PC-3 (cell line): ENCODE measurements at regions not wholly inside any gene's neighbourhood (a gene's known extent, or its start where the extent isn't known, plus 50 kb on each side); places are given as distances from the start of the nearest gene placed in this dataset.

ENCODE experiments used
- ATAC-seq: fragments of 200-7000 bp; cut with Tn5 transposase; 2 replicates; pipeline ENCODE4 v1.9.1; 2020; ENCODE audit warnings: mild to moderate bottlenecking, moderate library complexity
- BruUV-seq: library from RNA; stranded (reverse); fragments of 400-500 nt; replicated peaks from 2 replicates; lab custom pipeline; 2021; lab: Mats Ljungman, UMichigan
- CTCF ChIA-PET: fragments of 300-600 bp; sonication (Branson Sonifier 250); formaldehyde crosslinking; loops from one replicate; lab custom pipeline; 2022; ENCODE audit warnings: antibody characterized with exemption; lab: Charles Lee
- POLR2A ChIA-PET: fragments of 300-600 bp; sonication (Branson Sonifier 250); formaldehyde crosslinking; loops from one replicate; lab custom pipeline; 2022; ENCODE audit warnings: antibody characterized with exemption; ENCODE audit not compliant: unreplicated experiment; lab: Charles Lee
- DNase-seq: peaks from one replicate; pipeline ENCODE4 v3.0.0-alpha.2; 2015
- H2AFZ ChIP-seq: fragments of 300-600 bp; sonication (generic); 2 replicates; pipeline ENCODE4 v1.6.0; 2016; ENCODE audit warnings: antibody characterized with exemption, low read length
- H3F3A ChIP-seq: fragments of 300-600 bp; sonication (generic); one replicate; pipeline ENCODE4 v1.6.0; 2017; ENCODE audit warnings: antibody characterized with exemption, low read length, control low read depth, mild to moderate bottlenecking; ENCODE audit not compliant: unreplicated experiment
- H3K27ac ChIP-seq: fragments of 300-600 bp; sonication (generic); 2 replicates; pipeline ENCODE4 v1.5.1; 2016; ENCODE audit warnings: mild to moderate bottlenecking, low read length
- H3K27me3 ChIP-seq: fragments of 300-600 bp; sonication (generic); 2 replicates; pipeline ENCODE4 v1.6.1; 2016; ENCODE audit warnings: low read length, mixed read lengths
- H3K36me3 ChIP-seq: fragments of 300-600 bp; sonication (generic); 2 replicates; pipeline ENCODE4 v1.6.1; 2016; ENCODE audit warnings: low read depth, mixed run types, low read length, mixed read lengths
- H3K4me1 ChIP-seq: fragments of 300-600 bp; sonication (generic); 2 replicates; pipeline ENCODE4 v1.5.1; 2016; ENCODE audit warnings: low read length; ENCODE audit not compliant: insufficient read depth
- H3K4me2 ChIP-seq: fragments of 300-600 bp; sonication (generic); 2 replicates; pipeline ENCODE4 v1.6.0; 2016; ENCODE audit warnings: low read length
- H3K4me3 ChIP-seq: fragments of 300-600 bp; sonication (generic); 2 replicates; pipeline ENCODE4 v1.5.1; 2016; ENCODE audit warnings: mild to moderate bottlenecking, low read length, mixed read lengths
- H3K79me2 ChIP-seq: fragments of 300-600 bp; sonication (generic); 2 replicates; pipeline ENCODE4 v1.6.1; 2017; ENCODE audit warnings: low read length, mixed read lengths
- H3K9ac ChIP-seq: fragments of 300-600 bp; sonication (generic); 2 replicates; pipeline ENCODE4 v1.6.0; 2016; ENCODE audit warnings: mild to moderate bottlenecking, low read length
- H3K9me2 ChIP-seq: fragments of 300-600 bp; sonication (generic); replicated peaks from 2 replicates; pipeline ENCODE4 v1.6.1; 2016; ENCODE audit warnings: mixed run types, low read length, mixed read lengths
- H3K9me3 ChIP-seq: fragments of 300-600 bp; sonication (generic); 2 replicates; pipeline ENCODE4 v1.6.1; 2016; ENCODE audit warnings: low read length, mixed read lengths
- H4K20me1 ChIP-seq: fragments of 300-600 bp; sonication (generic); 2 replicates; pipeline ENCODE4 v1.6.1; 2016; ENCODE audit warnings: low read length, mixed read lengths
- CTCF ChIP-seq: fragments of 300-600 bp; sonication (generic); conservative IDR thresholded peaks from 2 replicates; pipeline ENCODE4 v1.5.1; 2017; ENCODE audit warnings: antibody characterized with exemption, low read depth, mild to moderate bottlenecking, low read length
- EZH2 ChIP-seq: fragments of 300-600 bp; sonication (generic); IDR thresholded peaks from one replicate; pipeline ENCODE4 v1.6.1; 2017; ENCODE audit warnings: antibody characterized with exemption, mild to moderate bottlenecking, low read length; ENCODE audit not compliant: unreplicated experiment
- EZH2phosphoT487 ChIP-seq: fragments of 300-600 bp; sonication (generic); IDR thresholded peaks from 2 replicates; pipeline ENCODE4 v1.6.1; 2018; ENCODE audit warnings: mild to moderate bottlenecking, antibody characterized with exemption, low read length, borderline replicate concordance
- intact Hi-C: fragments of 100-400 bp; cut with micrococcal nuclease; formaldehyde crosslinking; loops from 2 replicates; pipeline ENCODE4 v1.9.0; 2023

DNA sequence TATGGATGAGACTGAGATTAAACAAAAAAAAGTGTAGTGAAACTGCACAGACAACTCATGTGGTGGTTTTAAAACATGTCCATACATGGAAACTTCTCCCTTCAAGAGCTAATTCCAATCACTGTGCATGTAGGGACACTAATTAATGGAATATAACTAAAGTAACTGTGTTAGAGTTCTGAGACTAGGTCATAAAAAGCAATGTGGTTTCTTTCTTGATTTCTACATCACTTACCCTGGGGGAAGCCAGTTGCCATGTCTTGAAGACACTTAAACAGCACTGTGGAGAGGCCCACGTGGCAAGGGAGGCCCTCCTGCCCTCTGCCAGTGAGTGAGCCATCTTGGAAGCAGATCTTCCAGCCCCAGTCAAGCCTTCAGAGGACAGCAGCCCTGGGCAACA lies 118.2 kb upstream of the DST start:
- intact Hi-C loops = no loop called here
- ChIA-PET POLR2A (no interaction called here), CTCF (interaction anchor here (1.2 kb wide), 1 partner anchor 120 kb away, joined by 5 read pairs; no protein-coding TSS in a partner anchor)
- Histone ChIP-seq H3K79me2 (peaks cover 48% of the 10 kb centered on the region), H3K4me2 (no peak overlapping the region), H3K36me3 (no peaks in the 10 kb centered on the region), H3K4me3 (no peak overlapping the region), H3K4me1 (peaks cover 41% of the 10 kb centered on the region), H4K20me1 (no peaks in the 10 kb centered on the region), H3K27ac (no peak overlapping the region), H2AFZ (no peak overlapping the region), H3K9me2 (no peaks in the 10 kb centered on the region), H3K9me3 (no peaks in the 10 kb centered on the region), H3K9ac (no peak overlapping the region), H3F3A (no peaks in the 10 kb centered on the region), H3K27me3 (no peaks in the 10 kb centered on the region)
- no peak for DNase-seq
- no peak for TF ChIP-seq CTCF
- no peak for TF ChIP-seq EZH2phosphoT487
- no peak for TF ChIP-seq EZH2
- BruUV-seq = no TSS peak
- ATAC-seq = no peak

GRCh38 chr6:56759521-56759920 lies 116.8 kb upstream of the DST start:
- DNase-seq = no peak
- Histone ChIP-seq H3K4me3 (no peak overlapping the region), H3K9me2 (no peaks in the 10 kb centered on the region), H3K79me2 (peaks cover 47% of the 10 kb centered on the region), H3K9me3 (no peaks in the 10 kb centered on the region), H2AFZ (no peak overlapping the region), H3K9ac (no peak overlapping the region), H3K4me2 (no peak overlapping the region), H3K27me3 (no peaks in the 10 kb centered on the region), H3K4me1 (peaks cover 42% of the 10 kb centered on the region), H4K20me1 (no peaks in the 10 kb centered on the region), H3K27ac (no peak overlapping the region), H3F3A (no peaks in the 10 kb centered on the region), H3K36me3 (no peaks in the 10 kb centered on the region)
- BruUV-seq = no TSS peak
- no peak for ATAC-seq
- ChIA-PET CTCF (interaction anchor here (1.2 kb wide), 1 partner anchor 49 kb away, joined by 3 read pairs; no protein-coding TSS in a partner anchor), POLR2A (no interaction called here)
- intact Hi-C loops = no loop called here
- TF ChIP-seq CTCF = no peak
- TF ChIP-seq EZH2 = no peak
- no peak for TF ChIP-seq EZH2phosphoT487

- H3K9me2 ChIP-seq = no peaks in the 10 kb centered on the region
- H3K36me3 ChIP-seq = no peaks in the 10 kb centered on the region
- H3K9me3 ChIP-seq = no peaks in the 10 kb centered on the region
- 0 out of 2 replicates have a peak overlapping the region, but pooled peaks have one; percentile 4 for H3K4me2 ChIP-seq
- H3K27ac ChIP-seq = no peak overlapping the region
- peaks cover 33% of the 10 kb centered on the region for H3K4me1 ChIP-seq
- ChIA-PET POLR2A (no interaction called here), CTCF (interaction anchor here (1.2 to 1.6 kb wide), 2 partner anchors 48 to 50 kb away, joined by 3 to 6 read pairs; no protein-coding TSS in a partner anchor)
- no peaks in the 10 kb centered on the region for H3F3A ChIP-seq
- DNase-seq (no peak), ATAC-seq (no peak)
- no peak overlapping the region for H2AFZ ChIP-seq
- no peaks in the 10 kb centered on the region for H3K27me3 ChIP-seq
- no peaks in the 10 kb centered on the region for H4K20me1 ChIP-seq
- TF ChIP-seq CTCF = no peak
- no peak for TF ChIP-seq EZH2
- TF ChIP-seq EZH2phosphoT487 = no peak
- H3K4me3 ChIP-seq = no peak overlapping the region
- H3K9ac ChIP-seq = no peak overlapping the region
- H3K79me2 ChIP-seq = peaks cover 47% of the 10 kb centered on the region
- no TSS peak for BruUV-seq
- intact Hi-C loops = no loop called here
Observed at GRCh38 chr6:56758553-56758952, 115.9 kb upstream of the DST start.
